ENCODE measurements at regions not wholly inside any gene's neighbourhood (a gene's known extent, or its start where the extent isn't known, plus 50 kb on each side); places are given as distances from the start of the nearest gene placed in this dataset.

DNA sequence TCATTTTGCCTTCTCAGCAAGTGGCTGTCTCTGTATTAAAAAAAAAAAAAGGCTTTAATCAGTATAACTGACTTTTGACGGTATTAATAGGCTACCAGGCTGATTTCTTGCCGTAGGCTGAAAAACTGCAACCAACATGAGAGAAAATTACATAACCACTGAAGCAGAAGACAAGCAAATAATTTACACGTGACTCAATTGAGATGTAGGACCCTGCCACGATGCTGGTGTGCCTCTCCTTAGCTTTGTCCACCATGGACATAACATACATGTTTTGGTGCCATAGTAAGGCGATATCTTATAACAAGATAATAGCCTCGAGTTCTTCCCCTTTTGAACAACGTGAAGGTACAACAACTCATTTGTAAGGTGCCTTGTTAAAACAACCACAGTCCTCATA lies 88.7 kb upstream of the GRIP1 start:
- TF ChIP-seq, protein P1, sequence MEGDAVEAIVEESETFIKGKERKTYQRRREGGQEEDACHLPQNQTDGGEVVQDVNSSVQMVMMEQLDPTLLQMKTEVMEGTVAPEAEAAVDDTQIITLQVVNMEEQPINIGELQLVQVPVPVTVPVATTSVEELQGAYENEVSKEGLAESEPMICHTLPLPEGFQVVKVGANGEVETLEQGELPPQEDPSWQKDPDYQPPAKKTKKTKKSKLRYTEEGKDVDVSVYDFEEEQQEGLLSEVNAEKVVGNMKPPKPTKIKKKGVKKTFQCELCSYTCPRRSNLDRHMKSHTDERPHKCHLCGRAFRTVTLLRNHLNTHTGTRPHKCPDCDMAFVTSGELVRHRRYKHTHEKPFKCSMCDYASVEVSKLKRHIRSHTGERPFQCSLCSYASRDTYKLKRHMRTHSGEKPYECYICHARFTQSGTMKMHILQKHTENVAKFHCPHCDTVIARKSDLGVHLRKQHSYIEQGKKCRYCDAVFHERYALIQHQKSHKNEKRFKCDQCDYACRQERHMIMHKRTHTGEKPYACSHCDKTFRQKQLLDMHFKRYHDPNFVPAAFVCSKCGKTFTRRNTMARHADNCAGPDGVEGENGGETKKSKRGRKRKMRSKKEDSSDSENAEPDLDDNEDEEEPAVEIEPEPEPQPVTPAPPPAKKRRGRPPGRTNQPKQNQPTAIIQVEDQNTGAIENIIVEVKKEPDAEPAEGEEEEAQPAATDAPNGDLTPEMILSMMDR (IDR thresholded peaks at IDR 0.05), result no peak
- no peak for TF ChIP-seq POLR2A (IDR thresholded peaks at IDR 0.05)
- TF ChIP-seq EP300 (IDR thresholded peaks at IDR 0.05; ENCODE audit: low read depth), result no peak

Data from transverse colon (tissue), 3 donors.